K562 (cell line): ENCODE measurements at regions not wholly inside any gene's neighbourhood (a gene's known extent, or its start where the extent isn't known, plus 50 kb on each side); places are given as distances from the start of the nearest gene placed in this dataset.

Source experiments
- ATAC-seq: fragments of 200-7000 bp; cut with Tn5 transposase; 3 replicates; pipeline ENCODE4 v1.9.1; 2020; ENCODE audit warnings: moderate library complexity
- BruUV-seq: library from RNA; stranded (reverse); fragments of 400-500 nt; replicated peaks from 2 replicates; lab custom pipeline; 2021; lab: Mats Ljungman, UMichigan
- CTCF ChIA-PET: fragments of 300-600 bp; formaldehyde crosslinking; extraction: SDS; loops from one replicate; lab custom pipeline; 2021; ENCODE audit warnings: low intra/inter-chr PET ratio; lab: Yijun Ruan, JAX
- POLR2A ChIA-PET: fragments of 300-600, 350-650 bp; sonication (Branson Sonifier 250); formaldehyde crosslinking; extraction: SDS; loops from one replicate; lab custom pipeline; 2021; ENCODE audit warnings: antibody characterized with exemption, inconsistent platforms; lab: Yijun Ruan, JAX
- DNase-seq, 4 experiments: peaks; one replicate each; pipeline versions ENCODE4 v3.0.0 to v3.0.0-alpha.2; 2011 to 2018; ENCODE audit warnings: low spot score in 3 of 4, mixed read lengths in 3 of 4; ENCODE audit errors: extremely low read depth in 1 of 4
- FAIRE-seq: peaks from 2 replicates; lab custom pipeline; 2011; peaks lifted over from hg19 to GRCh38; lab: Jason Lieb, UNC
- H2AFZ ChIP-seq: 2 replicates; pipeline ENCODE4 v1.6.0; 2011; ENCODE audit warnings: low read depth, low read length, control low read depth, inconsistent platforms
- H3K27ac ChIP-seq: fragments of 200-600 bp; 3 replicates; pipeline ENCODE4 v1.8.0; 2011; ENCODE audit warnings: low read depth, mild to moderate bottlenecking, control low read depth, inconsistent platforms, low read length, moderate library complexity, mixed read lengths; ENCODE audit errors: extremely low read depth
- H3K27me3 ChIP-seq, 2 experiments: fragments of 300-600 bp in 1 of 2; 2 replicates in 1 of 2; 3 replicates in 1 of 2; pipeline versions ENCODE4 v1.6.0 to v1.8.0; 2011; ENCODE audit warnings: inconsistent platforms in 2 of 2, low read length in 2 of 2, mild to moderate bottlenecking in 1 of 2, mixed read lengths in 1 of 2, moderate library complexity in 1 of 2; ENCODE audit not compliant: control insufficient read depth in 2 of 2, insufficient read depth in 2 of 2
- H3K36me3 ChIP-seq: fragments of 300-600 bp; 3 replicates; pipeline ENCODE4 v1.8.0; 2011; ENCODE audit warnings: mild to moderate bottlenecking, low read length, inconsistent platforms; ENCODE audit not compliant: control insufficient read depth, insufficient read depth
- H3K4me1 ChIP-seq, 2 experiments: fragments of 200-600 bp in 1 of 2; replicated peaks in 1 of 2; 2 replicates in 1 of 2; 3 replicates in 1 of 2; pipeline versions ENCODE4 v1.5.1 to v1.8.0; 2011; ENCODE audit warnings: inconsistent platforms in 2 of 2, low read length in 2 of 2, mild to moderate bottlenecking in 1 of 2, mixed read lengths in 1 of 2, moderate library complexity in 1 of 2; ENCODE audit not compliant: control insufficient read depth in 2 of 2, insufficient read depth in 2 of 2
- H3K4me2 ChIP-seq: 2 replicates; pipeline ENCODE4 v1.6.1; 2011; ENCODE audit warnings: low read length, control low read depth, inconsistent platforms, mixed read lengths; ENCODE audit not compliant: insufficient read depth
- H3K4me3 ChIP-seq: fragments of 200-600 bp; sonication (generic), shearing (Covaris generic); 2 replicates; pipeline ENCODE4 v1.5.1; 2016; ENCODE audit warnings: control low read depth, inconsistent platforms
- H3K79me2 ChIP-seq: fragments of 200-600 bp; 3 replicates; pipeline ENCODE4 v1.8.0; 2011; ENCODE audit warnings: low read length, inconsistent platforms; ENCODE audit not compliant: control insufficient read depth, insufficient read depth
- H3K9ac ChIP-seq, 2 experiments: 2 replicates each; pipeline versions ENCODE4 v1.6.0 to v1.6.1; 2011; ENCODE audit warnings: low read depth in 2 of 2, low read length in 2 of 2, control low read depth in 1 of 2, inconsistent platforms in 1 of 2, mild to moderate bottlenecking in 1 of 2, mixed read lengths in 1 of 2; ENCODE audit not compliant: insufficient read depth in 1 of 2
- H3K9me1 ChIP-seq: one replicate; pipeline ENCODE4 v1.6.0; 2011; ENCODE audit warnings: inconsistent platforms, mild to moderate bottlenecking, low read length, moderate library complexity; ENCODE audit not compliant: control insufficient read depth, insufficient read depth
- H3K9me3 ChIP-seq: replicated peaks from 2 replicates; pipeline ENCODE4 v1.5.1; 2011; ENCODE audit warnings: low read depth, low read length, inconsistent platforms; ENCODE audit not compliant: control insufficient read depth, insufficient read depth
- H4K20me1 ChIP-seq: replicated peaks from 2 replicates; pipeline ENCODE4 v1.6.1; 2011; ENCODE audit warnings: low read length, inconsistent platforms, mixed read lengths; ENCODE audit not compliant: control insufficient read depth, insufficient read depth
- ATF1 ChIP-seq, 2 experiments: fragments of 450-650 bp in 1 of 2; IDR thresholded peaks; 2 replicates each; pipeline ENCODE4 v1.6.1; 2016; ENCODE audit warnings: missing compliant biosample characterization in 1 of 2, missing genetic modification characterization in 1 of 2
- CHD4 ChIP-seq: fragments of 200-600 bp; sonication (generic); IDR thresholded peaks from 3 replicates; pipeline ENCODE4 v1.6.1; 2012; ENCODE audit warnings: low read depth, mild to moderate bottlenecking, mixed read lengths, low read length, inconsistent platforms; ENCODE audit not compliant: insufficient read depth, insufficient replicate concordance, poor library complexity, severe bottlenecking
- DDX20 ChIP-seq: fragments of 450-650 bp; IDR thresholded peaks from 2 replicates; pipeline ENCODE4 v1.6.1; 2016; ENCODE audit warnings: missing genetic modification characterization, low read depth, mild to moderate bottlenecking, missing compliant biosample characterization, moderate library complexity
- JUND ChIP-seq, 2 experiments: IDR thresholded peaks; 2 replicates in 1 of 2; 3 replicates in 1 of 2; pipeline ENCODE4 v1.6.1; 2011; ENCODE audit warnings: borderline replicate concordance in 2 of 2, low read depth in 2 of 2, low read length in 2 of 2, improper control_type of control experiment in 1 of 2, missing biosample characterization in 1 of 2, missing genetic modification characterization in 1 of 2, missing genetic modification reagents in 1 of 2
- MLX ChIP-seq, 2 experiments: fragments of 450-650 bp in 1 of 2; sonication (generic) in 1 of 2; formaldehyde crosslinking; conservative IDR thresholded peaks; 2 replicates each; pipeline versions ENCODE4 v1.4.0 to v1.8.1; 2020 to 2022; ENCODE audit warnings: mild to moderate bottlenecking in 1 of 2, missing genetic modification reagents in 1 of 2
- NR4A1 ChIP-seq, 2 experiments: fragments of 250-450 bp in 1 of 2; fragments of 450-650 bp in 1 of 2; sonication (Bioruptor Pico) in 1 of 2; IDR thresholded peaks; 2 replicates each; pipeline versions ENCODE4 v1.4.0 to v1.6.1; 2016 to 2020; ENCODE audit warnings: mild to moderate bottlenecking in 2 of 2, missing compliant biosample characterization in 1 of 2, missing genetic modification characterization in 1 of 2, moderate library complexity in 1 of 2
- RREB1 ChIP-seq: fragments of 250-450 bp; sonication (Bioruptor Pico); IDR thresholded peaks from 2 replicates; pipeline ENCODE4 v1.4.0; 2020
- ZBTB26 ChIP-seq: fragments of 450-650 bp; formaldehyde crosslinking; IDR thresholded peaks from 2 replicates; pipeline ENCODE4 v1.4.0; 2022; ENCODE audit warnings: missing genetic modification characterization
- ZNF217 ChIP-seq: sonication (generic); formaldehyde crosslinking; IDR thresholded peaks from 2 replicates; pipeline ENCODE4 v1.8.0; 2022; ENCODE audit warnings: mild to moderate bottlenecking, missing genetic modification reagents
- ZNF41 ChIP-seq: fragments of 250-450 bp; sonication (Bioruptor Pico); conservative IDR thresholded peaks from 2 replicates; pipeline ENCODE4 v1.4.0; 2020; ENCODE audit warnings: mild to moderate bottlenecking
- ZNF511 ChIP-seq: sonication (generic); formaldehyde crosslinking; IDR thresholded peaks from 2 replicates; pipeline ENCODE4 v1.8.0; 2022; ENCODE audit warnings: mild to moderate bottlenecking, missing genetic modification reagents
- WGBS: fragments of 100-300 bp; shearing (Covaris generic); methylation state at CpG from one replicate; pipeline ENCODE4 v1.1.6; 2016; ENCODE audit warnings: low coverage, mixed read lengths; ENCODE audit not compliant: insufficient coverage; ENCODE audit errors: missing lambda C conversion rate; 5-methylcytosine and 5-hydroxymethylcytosine counted together
- in situ Hi-C: fragments of 300-500 bp; cut with MboI; formaldehyde crosslinking; loops from 4 replicates; pipeline ENCODE4 v1.15.0; 2018; ENCODE audit warnings: inconsistent platforms, mixed read lengths
- intact Hi-C: fragments of 100-400 bp; cut with micrococcal nuclease; formaldehyde crosslinking; loops from 2 replicates; pipeline ENCODE4 v1.14.2; 2022

- ATAC-seq = no peak
- Histone ChIP-seq H3K27me3 (no peaks in the 10 kb centered on the region), H3K79me2 (no peaks in the 10 kb centered on the region), H4K20me1 (no peaks in the 10 kb centered on the region), H3K9me1 (no peaks in the 10 kb centered on the region), H3K9me3 (no peaks in the 10 kb centered on the region), H3K27ac (no peak overlapping the region), H2AFZ (no peak overlapping the region), H3K4me1 (no peaks in the 10 kb centered on the region), H3K4me2 (no peak overlapping the region), H3K4me3 (no peak overlapping the region), H3K36me3 (no peaks in the 10 kb centered on the region), H3K9ac (no peak overlapping the region)
- in situ Hi-C loops (no loop called here), intact Hi-C loops (no loop called here)
- no TSS peak for BruUV-seq
- ChIA-PET CTCF (no interaction called here), POLR2A (no interaction called here)
- WGBS = 0% methylated on average over 2 of the region's 2 CpGs
- no peak for FAIRE-seq
- no peak for DNase-seq
- TF ChIP-seq MLX (CRISPR knock-in tag; conservative IDR thresholded peaks at IDR 0.05) (no peak), DDX20 (tag) (no peak), ZNF217 (CRISPR knock-in tag) (no peak), ZBTB26 (CRISPR knock-in tag) (no peak), RREB1 (CRISPR knock-in tag) (no peak), CHD4 (no peak), NR4A1 (CRISPR knock-in tag; IDR thresholded peaks at IDR 0.05) (no peak), NR4A1 (tag; IDR thresholded peaks at IDR 0.05) (no peak), ZNF41 (CRISPR knock-in tag) (no peak), ZNF511 (CRISPR knock-in tag) (no peak), JUND (IDR thresholded peaks at IDR 0.05; ENCODE audit: borderline replicate concordance, low read depth, low read length) (no peak), JUND (tag; IDR thresholded peaks at IDR 0.05; ENCODE audit: borderline replicate concordance, low read depth, low read length) (no peak), ATF1 (CRISPR knock-in tag; IDR thresholded peaks at IDR 0.05) (no peak), ATF1 (tag; IDR thresholded peaks at IDR 0.05) (no peak)
These were observed 463.6 kb upstream of the CRIM1 start for GRCh38 chr2:35891936-35892335.
